Lung (tissue), 11 donors: ENCODE measurements at regions not wholly inside any gene's neighbourhood (a gene's known extent, or its start where the extent isn't known, plus 50 kb on each side); places are given as distances from the start of the nearest gene placed in this dataset.

Experiments used
- ATAC-seq: fragments of 200-7000 bp; cut with Tn5 transposase; one replicate; pipeline ENCODE4 v1.9.1; 2020; ENCODE audit warnings: moderate number of reproducible peaks; ENCODE audit not compliant: insufficient read depth, low FRiP score
- DNase-seq, 3 donors: peaks; one replicate each; pipeline ENCODE4 v3.0.0-alpha.2; 2013 to 2017
- H3K27ac ChIP-seq, 2 donors: one replicate each; pipeline ENCODE4 v1.5.1; 2013; ENCODE audit warnings: mild to moderate bottlenecking in 2 of 2, moderate library complexity in 2 of 2, control low read depth in 1 of 2, inconsistent platforms in 1 of 2, low read depth in 1 of 2, low read length in 1 of 2
- H3K27me3 ChIP-seq, 3 donors: one replicate each; pipeline ENCODE4 v1.5.1; 2013; ENCODE audit warnings: low read length in 2 of 3; ENCODE audit not compliant: control insufficient read depth in 3 of 3, insufficient read depth in 3 of 3
- H3K36me3 ChIP-seq, 4 donors: one replicate each; pipeline ENCODE4 v1.5.1; 2013; ENCODE audit warnings: low read length in 4 of 4, mild to moderate bottlenecking in 1 of 4, moderate library complexity in 1 of 4; ENCODE audit not compliant: control insufficient read depth in 4 of 4, insufficient read depth in 4 of 4
- H3K4me1 ChIP-seq, 5 donors: one replicate each; pipeline ENCODE4 v1.5.1; 2013; ENCODE audit warnings: low read length in 5 of 5, mild to moderate bottlenecking in 2 of 5, moderate library complexity in 1 of 5; ENCODE audit not compliant: control insufficient read depth in 5 of 5, insufficient read depth in 5 of 5
- H3K4me3 ChIP-seq: one replicate; pipeline ENCODE4 v1.5.1; 2013; ENCODE audit warnings: mild to moderate bottlenecking, control low read depth, moderate library complexity
- H3K9ac ChIP-seq, 2 donors: one replicate each; pipeline ENCODE4 v1.5.1; 2013; ENCODE audit warnings: low read length in 2 of 2, control low read depth in 1 of 2; ENCODE audit not compliant: insufficient read depth in 1 of 2
- H3K9me3 ChIP-seq, 4 donors: one replicate each; pipeline ENCODE4 v1.5.1; 2013; ENCODE audit warnings: low read length in 3 of 4, mild to moderate bottlenecking in 1 of 4, moderate library complexity in 1 of 4; ENCODE audit not compliant: control insufficient read depth in 4 of 4, insufficient read depth in 3 of 4
- CTCF ChIP-seq: IDR thresholded peaks from 2 replicates; pipeline ENCODE4 v1.5.1; 2012; ENCODE audit warnings: mild to moderate bottlenecking; ENCODE audit errors: control extremely low read depth, extremely low read depth
- WGBS, 2 donors: extraction: QIAGEN DNeasy Blood & Tissue Kit; methylation state at CpG; one replicate each; pipeline ENCODE4 v1.1.7; 2013; 5-methylcytosine and 5-hydroxymethylcytosine counted together
- donor health status: control.
- donor health status: control.
- donor health status: Bipolar disorder and iron deficiency.
- donor health status: healthy.
- donor health status: DM: yes; HTN: yes; CAD: no.

GRCh38 chr2:120907822-120908221, 172.2 kb downstream of the GLI2 start:
- Histone ChIP-seq H3K36me3 (no peaks in the 10 kb centered on the region), H3K9ac (no peak overlapping the region), H3K27me3 (no peaks in the 10 kb centered on the region), H3K27ac (no peak overlapping the region), H3K9me3 (peaks cover 0 to 1% (median 0%) of the 10 kb centered on the region in 4 donors), H3K4me3 (no peak overlapping the region), H3K4me1 (peaks cover 0 to 76% (median 44%) of the 10 kb centered on the region in 5 donors)
- 92 to 94% methylated on average over 4 of the region's 4 CpGs for whole genome bisulfite sequencing, 2 donors
- no peak for DNase-seq
- TF ChIP-seq CTCF: no peak
- no peak for ATAC-seq

GRCh38 chr2:120908314-120908975, 172.8 kb downstream of the GLI2 start:
- H3K4me1 ChIP-seq: peaks cover 0 to 78% (median 49%) of the 10 kb centered on the region in 5 donors
- H3K9ac ChIP-seq: no peak overlapping the region
- H3K36me3 ChIP-seq: no peaks in the 10 kb centered on the region
- H3K9me3 ChIP-seq: peaks cover 0 to 1% (median 0%) of the 10 kb centered on the region in 4 donors
- DNase-seq (no peak), ATAC-seq (no peak)
- H3K27me3 ChIP-seq: peaks cover 0 to 3% (median 0%) of the 10 kb centered on the region in 3 donors
- WGBS, 2 donors: 85 to 86% methylated on average over 5 of the region's 5 CpGs
- H3K27ac ChIP-seq: no peak overlapping the region
- H3K4me3 ChIP-seq: no peak overlapping the region
- no peak for TF ChIP-seq CTCF

- DNase-seq: no peak
- H3K9ac ChIP-seq: no peak overlapping the region
- H3K27me3 ChIP-seq: peaks cover 0 to 3% (median 0%) of the 10 kb centered on the region in 3 donors
- no peaks in the 10 kb centered on the region for H3K36me3 ChIP-seq
- peaks cover 5 to 78% (median 48%) of the 10 kb centered on the region in 5 donors for H3K4me1 ChIP-seq
- no peak for TF ChIP-seq CTCF
- no peak overlapping the region for H3K27ac ChIP-seq
- no peak for ATAC-seq
- 88 to 93% methylated on average over 2 of the region's 2 CpGs for WGBS, 2 donors
- H3K4me3 ChIP-seq: no peak overlapping the region
- H3K9me3 ChIP-seq: peaks cover 0 to 1% (median 0%) of the 10 kb centered on the region in 4 donors
Observed at GRCh38 chr2:120909102-120909501, 173.4 kb downstream of the GLI2 start.
